A673 (cell line): ENCODE measurements at regions not wholly inside any gene's neighbourhood (a gene's known extent, or its start where the extent isn't known, plus 50 kb on each side); places are given as distances from the start of the nearest gene placed in this dataset.

Experiments used
- EZH2 ChIP-seq: fragments of 200-600 bp; sonication (generic); IDR thresholded peaks from 2 replicates; pipeline ENCODE4 v1.6.1; 2017; ENCODE audit warnings: borderline replicate concordance, low read depth, mild to moderate bottlenecking, mixed read lengths, antibody characterized with exemption, low read length; ENCODE audit not compliant: poor library complexity, severe bottlenecking
- TF ChIP-seq, protein P1 (sequence below): fragments of 300-800, 200-600 bp; sonication (generic); conservative IDR thresholded peaks from 2 replicates; pipeline ENCODE4 v1.5.1; 2017; ENCODE audit warnings: low read depth, mild to moderate bottlenecking, antibody characterized with exemption, low read length, moderate library complexity, mixed read lengths

- TF ChIP-seq, protein P1, sequence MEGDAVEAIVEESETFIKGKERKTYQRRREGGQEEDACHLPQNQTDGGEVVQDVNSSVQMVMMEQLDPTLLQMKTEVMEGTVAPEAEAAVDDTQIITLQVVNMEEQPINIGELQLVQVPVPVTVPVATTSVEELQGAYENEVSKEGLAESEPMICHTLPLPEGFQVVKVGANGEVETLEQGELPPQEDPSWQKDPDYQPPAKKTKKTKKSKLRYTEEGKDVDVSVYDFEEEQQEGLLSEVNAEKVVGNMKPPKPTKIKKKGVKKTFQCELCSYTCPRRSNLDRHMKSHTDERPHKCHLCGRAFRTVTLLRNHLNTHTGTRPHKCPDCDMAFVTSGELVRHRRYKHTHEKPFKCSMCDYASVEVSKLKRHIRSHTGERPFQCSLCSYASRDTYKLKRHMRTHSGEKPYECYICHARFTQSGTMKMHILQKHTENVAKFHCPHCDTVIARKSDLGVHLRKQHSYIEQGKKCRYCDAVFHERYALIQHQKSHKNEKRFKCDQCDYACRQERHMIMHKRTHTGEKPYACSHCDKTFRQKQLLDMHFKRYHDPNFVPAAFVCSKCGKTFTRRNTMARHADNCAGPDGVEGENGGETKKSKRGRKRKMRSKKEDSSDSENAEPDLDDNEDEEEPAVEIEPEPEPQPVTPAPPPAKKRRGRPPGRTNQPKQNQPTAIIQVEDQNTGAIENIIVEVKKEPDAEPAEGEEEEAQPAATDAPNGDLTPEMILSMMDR, result no peak
- TF ChIP-seq EZH2, result no peak
Observed at GRCh38 chr10:6692103-6692502, 112.0 kb upstream of the PRKCQ start.
